CD4-positive, alpha-beta T cell treated with Interleukin-12 subunit alpha and Interleukin-12 subunit beta, for 1 hour (primary cell): ENCODE measurements at regions not wholly inside any gene's neighbourhood (a gene's known extent, or its start where the extent isn't known, plus 50 kb on each side); places are given as distances from the start of the nearest gene placed in this dataset.

Experiments
- DNase-seq: peaks from one replicate; pipeline ENCODE4 v3.0.0-alpha.2; 2020

GRCh38 chr1:34671887-34672286 is 83.0 kb upstream of the GJB5 start:
- no peak for DNase-seq

DNA sequence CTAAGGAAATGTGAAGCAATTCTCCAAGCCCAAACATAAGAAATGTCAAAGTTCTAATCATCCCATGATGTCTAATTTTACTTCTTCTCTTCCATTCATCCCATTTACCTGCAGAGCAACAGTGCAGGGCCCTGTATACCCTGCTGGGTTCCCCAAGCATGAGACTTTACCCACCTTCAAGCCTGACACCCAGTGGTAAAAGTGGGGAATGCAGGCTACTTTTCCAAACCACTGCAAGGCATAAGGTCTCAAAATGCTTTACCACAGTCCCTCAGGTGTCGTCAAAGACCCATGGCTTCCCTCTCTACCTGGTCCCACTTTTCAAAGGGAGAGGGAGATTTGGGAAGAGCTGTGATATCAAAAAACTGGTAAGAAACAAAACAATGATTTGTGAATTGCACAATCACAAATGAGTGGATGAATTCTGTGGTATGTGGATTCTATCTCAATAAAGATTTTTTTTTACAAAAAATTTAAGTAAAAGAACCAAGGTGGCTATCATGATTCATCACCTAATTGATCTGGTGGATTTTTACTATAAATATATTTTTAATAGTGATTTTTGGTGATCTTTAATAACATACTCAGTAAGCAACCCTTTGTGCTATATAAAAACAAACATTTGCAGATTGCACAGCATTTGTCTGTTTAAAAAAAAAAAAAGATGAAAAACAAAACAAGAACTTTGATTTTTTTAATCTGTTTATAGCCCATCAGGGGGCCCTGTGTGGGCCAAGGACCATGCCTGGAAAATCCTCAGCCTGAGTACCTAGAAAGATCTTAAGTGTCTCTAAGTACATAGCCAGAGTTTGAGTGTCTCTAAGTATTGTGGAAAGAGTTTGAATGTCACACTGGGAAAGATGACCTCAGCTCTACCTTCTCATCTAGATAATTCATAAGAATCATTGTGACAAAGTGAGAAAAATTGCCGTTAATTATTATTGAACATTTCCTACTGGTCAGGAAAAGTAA is 73.1 kb upstream of the GJB5 start:
- peak; percentile 30 for DNase-seq

GRCh38 chr1:34682452-34683223 is 72.2 kb upstream of the GJB5 start:
- DNase-seq = no peak

DNA sequence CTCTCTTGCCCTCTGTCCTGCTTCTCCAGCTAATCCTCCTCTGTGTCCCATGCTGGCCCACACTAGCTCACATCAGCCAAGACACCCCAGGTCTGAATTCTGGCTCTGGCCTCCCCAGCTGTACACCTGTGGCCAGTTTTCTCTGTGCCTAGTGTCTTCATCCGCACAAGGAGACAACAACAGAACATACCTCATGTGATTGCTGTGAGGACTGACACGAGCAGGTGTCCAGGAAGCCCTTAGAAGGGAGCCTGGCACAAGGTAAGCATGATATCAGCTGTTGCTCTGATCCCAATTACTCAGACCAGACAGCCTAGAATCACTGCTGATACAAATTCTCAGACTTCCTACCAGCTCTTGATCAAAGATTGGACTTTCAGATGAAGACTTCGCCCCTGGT is 71.2 kb upstream of the GJB5 start:
- DNase-seq = no peak

DNA sequence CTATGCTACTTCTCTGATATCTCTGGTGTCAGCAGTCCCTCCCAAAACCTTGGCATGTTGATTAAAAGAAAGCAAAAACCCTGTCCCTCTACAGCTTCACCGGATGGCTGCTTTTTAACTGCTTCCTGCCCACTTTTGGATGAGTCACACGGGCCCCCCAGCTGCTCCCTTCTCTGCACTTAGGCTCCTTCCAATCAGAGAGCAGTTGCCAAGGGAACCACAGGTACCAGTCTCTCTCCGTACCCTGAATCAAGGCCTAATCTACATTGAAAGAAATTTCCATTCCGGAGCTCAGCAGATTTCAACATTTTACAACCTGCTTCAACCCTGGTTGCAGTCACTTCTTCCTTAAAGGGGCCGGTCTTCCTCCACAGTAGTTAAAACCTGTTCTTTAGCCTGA is 70.6 kb upstream of the GJB5 start:
- no peak for DNase-seq

DNA sequence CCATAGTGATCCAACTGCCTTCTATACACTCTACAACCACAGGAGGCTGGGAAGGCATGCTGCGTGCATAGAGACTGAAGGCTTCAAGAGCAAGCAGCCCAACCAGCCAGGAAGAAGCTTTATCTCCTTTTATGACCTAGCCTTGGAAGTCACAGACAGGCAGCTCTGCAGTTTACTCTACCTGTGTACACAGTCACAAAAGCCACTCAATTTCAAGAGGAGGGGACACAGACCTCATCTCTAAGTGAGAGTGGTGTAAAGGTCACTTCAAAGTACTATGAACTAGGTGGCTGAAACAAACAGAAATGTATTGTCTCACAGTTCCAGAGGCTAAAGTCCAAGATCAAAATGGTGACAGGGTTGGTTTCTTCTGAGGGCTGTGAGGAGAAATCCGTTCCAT is 69.6 kb upstream of the GJB5 start:
- DNase-seq = no peak

DNA sequence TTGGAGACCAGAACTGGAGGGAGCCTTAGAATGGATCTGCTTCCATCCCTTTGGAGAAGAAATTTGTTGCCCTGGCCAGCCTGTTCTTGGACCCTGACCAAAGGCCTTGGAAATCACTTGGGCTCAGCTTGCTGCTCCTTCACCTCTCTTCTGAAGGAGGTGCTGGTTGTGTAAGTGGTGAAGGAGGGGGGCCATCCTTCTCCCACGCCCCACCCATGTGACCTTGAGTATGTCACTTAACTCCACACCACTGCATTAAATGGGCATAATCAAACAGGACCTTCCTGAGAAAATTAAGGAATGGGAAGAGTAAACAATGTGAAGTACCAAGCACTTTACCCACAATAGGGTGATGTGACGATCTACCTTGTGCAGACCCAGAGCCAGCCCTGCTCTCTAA is 68.3 kb upstream of the GJB5 start:
- DNase-seq = no peak

DNA sequence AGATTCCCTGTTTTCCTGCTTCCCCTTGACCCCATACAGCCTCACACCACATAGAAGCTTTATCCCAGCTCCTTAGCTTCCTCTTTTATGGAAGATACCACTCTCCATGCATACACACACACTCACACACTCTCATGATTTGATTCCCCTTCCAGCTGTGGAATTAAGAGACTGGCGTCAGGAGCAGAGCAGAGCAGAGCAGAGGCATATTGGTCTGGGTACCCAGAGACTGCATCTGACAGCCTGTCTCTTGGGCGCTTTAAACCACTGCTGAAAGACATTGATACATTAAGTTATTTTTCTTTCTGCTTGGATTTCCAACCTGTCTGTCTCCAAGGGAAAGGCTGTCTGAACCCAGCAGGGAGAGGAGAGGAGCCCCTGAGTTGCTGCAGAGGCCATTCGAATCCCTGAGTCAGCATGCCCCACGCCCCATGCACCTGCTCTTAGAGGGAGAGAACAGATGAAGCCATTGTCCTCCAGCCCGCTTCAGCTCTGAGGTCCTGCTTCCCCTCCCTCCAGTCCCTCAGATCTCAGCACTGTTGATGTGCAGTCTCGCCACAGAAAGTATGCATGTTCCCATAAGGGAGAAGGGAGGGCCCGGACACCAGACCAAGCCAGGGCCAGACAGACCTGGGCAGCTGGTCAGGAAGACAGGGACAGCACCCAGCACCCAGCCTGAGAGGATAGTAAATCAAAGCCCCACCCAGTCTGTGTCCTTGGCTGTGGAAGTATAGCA is 66.7 kb upstream of the GJB5 start:
- no peak for DNase-seq

- no peak for DNase-seq
These were observed 64.6 kb upstream of the GJB5 start for GRCh38 chr1:34690269-34690668.

DNA sequence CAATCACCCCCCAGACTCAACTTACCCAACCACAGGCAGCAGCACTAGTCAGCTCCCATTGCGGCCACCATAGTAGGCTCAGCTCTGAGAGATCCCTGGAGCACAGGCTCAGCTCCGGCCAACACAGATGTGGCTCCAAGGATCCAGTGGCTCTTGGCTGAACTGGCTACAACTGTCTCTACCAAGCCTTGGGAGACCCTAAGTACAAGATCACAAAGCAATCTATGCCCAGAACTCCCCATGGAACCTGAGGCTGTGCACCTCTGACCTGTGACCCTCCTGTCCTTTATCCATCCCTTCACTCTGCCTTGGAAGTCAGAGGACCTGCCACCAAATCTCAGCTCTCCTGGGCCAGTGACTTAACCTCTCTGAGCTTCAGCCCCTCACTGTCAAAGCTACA is 61.8 kb upstream of the GJB5 start:
- DNase-seq = no peak

GRCh38 chr1:34694383-34694782 is 60.5 kb upstream of the GJB5 start:
- no peak for DNase-seq

DNA sequence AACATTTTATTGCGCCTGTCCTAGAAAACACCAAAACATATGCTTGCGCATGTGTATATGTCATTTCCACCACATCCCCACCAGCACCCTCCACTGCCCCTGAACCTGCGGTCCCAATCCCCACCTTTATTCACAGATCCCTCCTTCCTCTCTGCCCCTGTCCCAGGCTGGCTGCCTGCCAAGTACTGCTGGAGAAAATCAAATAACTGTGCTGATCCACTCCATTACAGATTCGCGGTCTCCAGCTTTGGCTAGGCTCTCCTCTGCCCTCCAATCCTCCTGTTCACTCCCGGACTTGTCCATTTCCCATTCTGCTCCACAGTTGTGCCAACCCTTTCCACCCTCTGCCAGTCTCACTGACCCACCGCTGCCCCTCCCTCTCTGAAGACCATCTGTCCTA is 59.3 kb upstream of the GJB5 start:
- no peak for DNase-seq

- no peak for DNase-seq
These were observed 58.6 kb upstream of the GJB5 start for GRCh38 chr1:34696230-34696629.

DNA sequence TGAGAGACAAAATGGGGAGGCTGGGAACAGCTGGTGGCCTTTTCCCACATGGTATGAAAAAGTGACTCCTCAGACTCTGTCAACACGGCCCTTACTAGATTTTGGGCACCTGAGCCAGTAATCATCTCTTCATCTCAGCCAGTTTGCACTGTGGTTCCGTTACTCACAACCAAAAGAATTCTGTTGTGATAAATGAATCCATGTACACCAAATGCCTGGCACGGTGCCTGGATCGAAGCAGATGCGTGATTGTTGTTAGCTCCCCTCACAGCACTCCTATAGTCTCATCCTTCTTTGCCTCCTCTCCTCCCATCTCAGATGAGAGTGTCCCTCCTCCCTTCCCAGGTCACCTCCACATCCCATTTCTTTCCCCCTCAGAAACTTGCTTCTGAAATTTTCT is 57.9 kb upstream of the GJB5 start:
- no peak for DNase-seq

DNA sequence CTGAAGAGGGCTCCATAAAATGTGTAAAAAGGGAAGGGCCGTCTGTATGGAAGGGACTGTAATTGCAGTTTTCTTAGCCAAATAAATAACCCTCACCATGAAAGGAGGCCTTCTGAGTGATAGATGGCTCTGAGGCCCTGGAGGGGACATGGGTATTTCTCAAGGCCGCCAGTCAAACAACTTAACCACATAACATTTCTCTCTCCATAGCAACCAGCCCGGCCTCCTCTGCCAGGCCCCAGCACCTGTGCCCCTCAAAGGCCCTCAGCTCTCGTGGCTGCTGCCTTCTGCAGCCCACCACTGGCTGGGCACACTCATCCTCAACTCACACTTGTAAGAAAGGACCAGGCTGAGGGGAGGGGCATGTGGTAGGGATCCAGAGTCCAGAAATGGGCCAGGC is 57.0 kb upstream of the GJB5 start:
- no peak for DNase-seq

- DNase-seq = no peak
These were observed 53.4 kb upstream of the GJB5 start for GRCh38 chr1:34701326-34702060.
